GM21576 (cell line): ENCODE measurements at regions not wholly inside any gene's neighbourhood (a gene's known extent, or its start where the extent isn't known, plus 50 kb on each side); places are given as distances from the start of the nearest gene placed in this dataset.
A peak's percentile ranks its signal among the peaks of the same experiment; 100 is the strongest.

ENCODE experiments used
- ATAC-seq: cut with Tn5 transposase; IDR thresholded peaks from one replicate; pipeline ENCODE4 v1.9.1; 2021; ENCODE audit warnings: mild to moderate bottlenecking, moderate library complexity; ENCODE audit not compliant: unreplicated experiment

- ATAC-seq, result no peak
These were observed 55.1 kb upstream of the SLC25A26 start for GRCh38 chr3:66165660-66166059.

- ATAC-seq, result no peak
These were observed 56.6 kb upstream of the SLC25A26 start for GRCh38 chr3:66164155-66164554.

GRCh38 chr3:66163222-66163621, 57.6 kb upstream of the SLC25A26 start:
- ATAC-seq, result no peak

GRCh38 chr3:66162766-66163165, 58.0 kb upstream of the SLC25A26 start:
- no peak for ATAC-seq

GRCh38 chr3:66158933-66159683, 61.7 kb upstream of the SLC25A26 start:
- no peak for ATAC-seq

GRCh38 chr3:66154444-66154861, 66.3 kb upstream of the SLC25A26 start:
- ATAC-seq, result no peak

- no peak for ATAC-seq
These were observed 67.0 kb upstream of the SLC25A26 start for GRCh38 chr3:66153481-66154443.

- no peak for ATAC-seq
These were observed 68.5 kb upstream of the SLC25A26 start for GRCh38 chr3:66152336-66152735.

GRCh38 chr3:66150977-66151376, 69.8 kb upstream of the SLC25A26 start:
- ATAC-seq, result no peak

GRCh38 chr3:66149269-66149668, 71.5 kb upstream of the SLC25A26 start:
- no peak for ATAC-seq

- ATAC-seq, result no peak
These were observed 75.4 kb upstream of the SLC25A26 start for GRCh38 chr3:66145408-66145733.

GRCh38 chr3:66144568-66145407, 76.0 kb upstream of the SLC25A26 start:
- no peak for ATAC-seq

GRCh38 chr3:66142079-66142478, 78.7 kb upstream of the SLC25A26 start:
- ATAC-seq, result no peak

- peak; percentile 62 for ATAC-seq
These were observed 79.9 kb upstream of the SLC25A26 start for GRCh38 chr3:66140743-66141372.

GRCh38 chr3:66140106-66140505, 80.7 kb upstream of the SLC25A26 start:
- no peak for ATAC-seq

- ATAC-seq, result no peak
These were observed 81.4 kb upstream of the SLC25A26 start for GRCh38 chr3:66139415-66139814.

GRCh38 chr3:66138336-66139313, 82.2 kb upstream of the SLC25A26 start:
- peak; percentile 66 for ATAC-seq

GRCh38 chr3:66136597-66136996, 84.2 kb upstream of the SLC25A26 start:
- ATAC-seq, result no peak

GRCh38 chr3:66133853-66134445, 86.9 kb upstream of the SLC25A26 start:
- no peak for ATAC-seq
